GM20000 (cell line): ENCODE measurements at regions not wholly inside any gene's neighbourhood (a gene's known extent, or its start where the extent isn't known, plus 50 kb on each side); places are given as distances from the start of the nearest gene placed in this dataset.
"Not testable (repeated sequence)": the region's sequence is repeated elsewhere in the genome, so short reads cannot be mapped to it uniquely, and the experiment has no call there.

Experiments used
- DNase-seq: peaks from one replicate; pipeline ENCODE4 v3.0.0; 2012; ENCODE audit warnings: low spot score
- TF ChIP-seq, protein P1 (sequence below): IDR thresholded peaks from 2 replicates; pipeline ENCODE4 v1.5.1; 2012; ENCODE audit warnings: mild to moderate bottlenecking, control low read depth; ENCODE audit errors: extremely low read depth, missing control alignments

DNA sequence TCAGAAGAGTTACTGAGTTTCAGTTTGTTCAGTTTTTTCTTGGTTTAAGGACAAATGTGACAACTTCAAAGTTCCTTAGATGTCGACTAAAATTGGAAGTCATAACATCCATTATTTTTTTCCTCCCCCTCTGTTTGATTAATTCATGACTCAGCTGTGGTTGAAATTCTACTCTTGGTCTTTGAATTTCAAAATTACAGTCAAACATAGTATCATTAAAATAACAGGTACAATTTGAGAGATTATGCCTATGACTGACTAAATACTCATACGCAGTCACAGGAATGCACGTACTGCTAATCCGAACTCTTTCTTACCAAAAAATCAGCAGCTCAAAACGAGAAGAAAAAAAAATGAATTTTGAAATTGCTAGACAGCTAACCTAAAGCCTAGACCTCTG lies 1434.8 kb downstream of the RAPGEF2 start:
- TF ChIP-seq, protein P1, sequence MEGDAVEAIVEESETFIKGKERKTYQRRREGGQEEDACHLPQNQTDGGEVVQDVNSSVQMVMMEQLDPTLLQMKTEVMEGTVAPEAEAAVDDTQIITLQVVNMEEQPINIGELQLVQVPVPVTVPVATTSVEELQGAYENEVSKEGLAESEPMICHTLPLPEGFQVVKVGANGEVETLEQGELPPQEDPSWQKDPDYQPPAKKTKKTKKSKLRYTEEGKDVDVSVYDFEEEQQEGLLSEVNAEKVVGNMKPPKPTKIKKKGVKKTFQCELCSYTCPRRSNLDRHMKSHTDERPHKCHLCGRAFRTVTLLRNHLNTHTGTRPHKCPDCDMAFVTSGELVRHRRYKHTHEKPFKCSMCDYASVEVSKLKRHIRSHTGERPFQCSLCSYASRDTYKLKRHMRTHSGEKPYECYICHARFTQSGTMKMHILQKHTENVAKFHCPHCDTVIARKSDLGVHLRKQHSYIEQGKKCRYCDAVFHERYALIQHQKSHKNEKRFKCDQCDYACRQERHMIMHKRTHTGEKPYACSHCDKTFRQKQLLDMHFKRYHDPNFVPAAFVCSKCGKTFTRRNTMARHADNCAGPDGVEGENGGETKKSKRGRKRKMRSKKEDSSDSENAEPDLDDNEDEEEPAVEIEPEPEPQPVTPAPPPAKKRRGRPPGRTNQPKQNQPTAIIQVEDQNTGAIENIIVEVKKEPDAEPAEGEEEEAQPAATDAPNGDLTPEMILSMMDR = no peak
- DNase-seq = no peak

DNA sequence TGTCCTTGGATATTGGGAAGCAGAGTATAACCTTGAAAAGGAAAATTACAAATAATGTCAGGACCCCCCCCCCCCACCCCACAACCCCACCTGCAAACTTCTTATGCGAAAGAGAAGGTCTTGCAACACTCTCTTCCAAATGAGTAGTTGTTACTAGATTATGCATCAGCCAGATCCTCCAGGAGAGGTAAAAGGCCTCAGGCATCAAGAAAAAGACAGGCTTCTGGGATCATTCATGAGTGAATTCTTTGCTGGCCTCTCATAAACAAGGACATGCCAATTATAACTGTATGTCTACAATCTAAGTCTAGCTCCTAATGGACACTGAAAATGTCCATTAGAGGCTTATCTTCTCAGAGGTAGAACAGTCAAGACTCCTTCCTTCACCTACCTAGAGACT lies 1443.3 kb downstream of the RAPGEF2 start:
- no peak for DNase-seq
- TF ChIP-seq, protein P1 = no peak

DNA sequence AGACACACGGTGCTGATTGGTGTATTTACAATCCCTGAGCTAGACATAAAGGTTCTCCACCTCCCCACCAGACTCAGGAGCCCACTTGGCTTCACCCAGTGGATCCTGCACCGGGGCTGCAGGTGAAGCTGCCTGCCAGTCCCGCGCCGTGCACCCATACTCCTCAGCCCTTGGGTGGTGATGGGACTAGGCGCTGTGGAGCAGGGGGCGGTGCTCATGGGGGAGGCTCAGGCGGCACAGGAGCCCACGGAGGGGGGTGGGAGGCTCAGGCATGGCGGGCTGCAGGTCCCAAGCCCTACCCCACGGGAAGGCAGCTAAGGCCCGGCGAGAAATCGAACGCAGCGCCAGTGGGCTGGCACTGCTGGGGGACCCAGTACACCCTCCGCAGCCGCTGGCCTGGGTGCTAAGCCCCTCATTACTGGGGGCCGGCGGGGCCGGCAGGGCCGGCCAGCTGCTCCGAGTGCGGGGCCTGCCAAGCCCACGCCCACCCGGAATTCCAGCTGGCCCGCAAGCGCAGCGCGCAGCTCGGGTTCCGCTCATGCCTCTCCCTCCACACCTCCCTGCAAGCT lies 1447.2 kb downstream of the RAPGEF2 start:
- DNase-seq = not testable (repeated sequence)

DNA sequence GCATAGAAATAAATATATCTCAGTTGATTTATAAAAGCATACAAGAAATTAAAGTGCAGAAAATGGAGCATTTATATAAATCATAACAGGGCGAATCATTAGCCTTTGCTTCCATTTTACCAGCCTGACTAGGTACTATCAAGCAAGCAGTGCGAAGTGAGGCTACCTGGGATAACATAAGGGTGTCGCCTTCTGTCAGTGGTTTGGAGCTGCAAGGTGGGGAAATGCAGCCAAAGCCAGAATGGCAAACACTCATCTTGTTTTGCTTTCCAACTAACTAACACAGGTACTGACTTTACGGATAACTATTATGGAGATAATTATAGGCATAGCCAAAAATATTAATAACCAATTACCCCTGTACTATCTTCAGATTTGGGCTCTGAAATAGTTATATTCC lies 1459.8 kb downstream of the RAPGEF2 start:
- TF ChIP-seq, protein P1 = no peak

DNA sequence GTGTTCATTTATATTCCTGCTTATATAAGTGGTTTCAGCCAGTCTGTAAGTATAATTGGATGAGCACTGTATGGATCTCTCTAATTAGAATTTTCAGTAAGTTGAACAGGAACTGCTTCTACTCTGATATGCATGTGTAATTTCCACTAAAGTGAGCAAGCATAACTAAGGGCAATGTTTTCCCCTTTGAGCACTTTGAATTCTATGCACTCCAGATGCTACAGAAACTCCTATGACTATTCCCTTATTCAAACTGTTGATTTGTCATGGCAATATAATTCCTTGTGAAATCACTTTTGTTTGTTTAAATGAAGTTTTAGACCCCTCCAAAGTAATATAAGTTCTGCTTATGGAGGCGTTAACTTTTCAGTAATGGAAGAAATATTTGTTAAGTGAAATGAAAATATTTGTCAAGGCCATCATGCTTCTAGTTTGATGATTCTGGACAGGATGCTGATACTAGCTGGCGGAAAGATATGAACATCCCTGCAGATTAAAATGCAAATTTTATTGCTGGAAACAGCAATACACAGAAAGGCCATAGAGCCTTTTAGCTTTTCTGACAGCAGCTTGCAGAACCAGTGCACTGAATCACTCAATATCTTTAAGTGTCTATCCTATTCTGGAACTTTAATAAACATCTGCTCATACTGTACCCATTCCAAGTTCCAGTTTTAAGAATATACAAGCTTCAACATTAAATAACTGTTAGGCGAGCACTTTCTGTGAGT lies 1460.8 kb downstream of the RAPGEF2 start:
- no peak for DNase-seq
- TF ChIP-seq, protein P1 = no peak

More for the DNA sequence above, 1459.8 kb downstream of the RAPGEF2 start:
- DNase-seq = no peak

- TF ChIP-seq, protein P1 = no peak
- DNase-seq = no peak
Measured at GRCh38 chr4:160567634-160568033, 1464.8 kb downstream of the RAPGEF2 start.

DNA sequence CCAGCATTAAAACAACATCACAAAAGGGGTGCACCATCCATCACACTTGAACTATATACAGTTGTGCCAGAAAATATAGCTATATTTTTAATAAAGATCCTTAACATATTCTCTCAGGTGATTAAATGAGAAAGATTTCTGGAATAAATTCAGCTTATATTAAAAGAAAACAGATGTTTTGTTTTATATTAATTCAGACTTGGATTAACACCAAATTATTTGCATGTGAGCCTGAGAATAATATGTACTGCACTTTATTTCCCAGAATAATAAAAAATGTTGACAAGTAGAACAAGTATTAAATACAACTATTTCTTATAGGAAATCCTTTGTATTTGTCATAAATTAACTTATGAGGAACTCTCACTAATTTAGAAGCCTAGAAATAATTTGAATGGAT lies 1467.4 kb downstream of the RAPGEF2 start:
- DNase-seq = no peak
- TF ChIP-seq, protein P1 = no peak

DNA sequence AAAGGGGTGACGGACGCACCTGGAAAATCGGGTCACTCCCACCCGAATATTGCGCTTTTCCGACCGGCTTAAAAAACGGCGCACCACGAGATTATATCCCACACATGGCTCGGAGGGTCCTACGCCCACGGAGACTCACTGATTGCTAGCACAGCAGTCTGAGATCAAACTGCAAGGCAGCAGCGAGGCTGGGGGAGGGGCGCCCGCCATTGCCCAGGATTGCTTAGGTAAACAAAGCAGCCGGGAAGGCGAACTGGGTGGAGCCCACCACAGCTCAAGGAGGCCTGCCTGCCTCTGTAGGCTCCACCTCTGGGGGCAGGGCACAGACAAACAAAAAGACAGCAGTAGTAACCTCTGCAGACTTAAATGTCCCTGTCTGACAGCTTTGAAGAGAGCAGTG lies 1471.4 kb downstream of the RAPGEF2 start:
- DNase-seq = not testable (repeated sequence)
